ENCODE measurements at regions not wholly inside any gene's neighbourhood (a gene's known extent, or its start where the extent isn't known, plus 50 kb on each side); places are given as distances from the start of the nearest gene placed in this dataset.

GRCh38 chr2:107285621-107286299 lies 399.8 kb upstream of the ST6GAL2 start:
- TF ChIP-seq POLR2A (IDR thresholded peaks at IDR 0.05; ENCODE audit: low read length), result no peak
- TF ChIP-seq GATA1 (IDR thresholded peaks at IDR 0.05; ENCODE audit: low read depth, low read length), result no peak

Measured in erythroblast (primary cell).